NB4 (cell line): ENCODE measurements at regions not wholly inside any gene's neighbourhood (a gene's known extent, or its start where the extent isn't known, plus 50 kb on each side); places are given as distances from the start of the nearest gene placed in this dataset.
"Not testable (repeated sequence)": the region's sequence is repeated elsewhere in the genome, so short reads cannot be mapped to it uniquely, and the experiment has no call there.

Experiments used
- DNase-seq: peaks from one replicate; pipeline ENCODE4 v3.0.0; 2010; ENCODE audit warnings: low read depth
- H3K4me3 ChIP-seq: one replicate; pipeline ENCODE4 v1.5.1; 2011; ENCODE audit warnings: mild to moderate bottlenecking, low read depth, low read length, moderate library complexity
- CTCF ChIP-seq: IDR thresholded peaks from one replicate; pipeline ENCODE4 v1.5.1; 2012; ENCODE audit warnings: low read depth, low read length
- MAX ChIP-seq: IDR thresholded peaks from 2 replicates; pipeline ENCODE4 v1.6.1; 2011; ENCODE audit warnings: low read depth, low read length
- MYC ChIP-seq: IDR thresholded peaks from 2 replicates; pipeline ENCODE4 v1.6.1; 2011; ENCODE audit warnings: low read depth, low read length
- POLR2A ChIP-seq: IDR thresholded peaks from 2 replicates; pipeline ENCODE4 v1.6.1; 2011; ENCODE audit warnings: mild to moderate bottlenecking; ENCODE audit not compliant: insufficient read length; ENCODE audit errors: extremely low read depth

GRCh38 chr2:131828164-131828561, 300.5 kb downstream of the CCDC74A start:
- no peak for DNase-seq
- TF ChIP-seq MAX (no peak), CTCF (no peak), POLR2A (no peak), MYC (no peak)
- no peak overlapping the region for H3K4me3 ChIP-seq

GRCh38 chr2:131828633-131829455, 301.2 kb downstream of the CCDC74A start:
- not testable (repeated sequence) for H3K4me3 ChIP-seq, DNase-seq

GRCh38 chr2:131829456-131830241, 302.0 kb downstream of the CCDC74A start:
- DNase-seq, H3K4me3 ChIP-seq: not testable (repeated sequence)

GRCh38 chr2:131830242-131830945, 302.7 kb downstream of the CCDC74A start:
- H3K4me3 ChIP-seq, DNase-seq: not testable (repeated sequence)

GRCh38 chr2:131830946-131831310, 303.2 kb downstream of the CCDC74A start:
- not testable (repeated sequence) for DNase-seq

GRCh38 chr2:131831450-131832208, 303.9 kb downstream of the CCDC74A start:
- peak; percentile 30 for DNase-seq

More at GRCh38 chr2:131830946-131831310, 303.2 kb downstream of the CCDC74A start:
- H3K4me3 ChIP-seq: not testable (repeated sequence)

GRCh38 chr2:131832209-131832780, 304.6 kb downstream of the CCDC74A start:
- not testable (repeated sequence) for DNase-seq, H3K4me3 ChIP-seq

More at GRCh38 chr2:131831450-131832208, 303.9 kb downstream of the CCDC74A start:
- not testable (repeated sequence) for H3K4me3 ChIP-seq
- peak; percentile 34 for TF ChIP-seq CTCF

GRCh38 chr2:131832917-131833316, 305.2 kb downstream of the CCDC74A start:
- not testable (repeated sequence) for H3K4me3 ChIP-seq
- DNase-seq: peak; percentile 8

- not testable (repeated sequence) for H3K4me3 ChIP-seq, DNase-seq
Measured at GRCh38 chr2:131833367-131834202, 305.9 kb downstream of the CCDC74A start.

GRCh38 chr2:131834203-131835020, 306.7 kb downstream of the CCDC74A start:
- not testable (repeated sequence) for H3K4me3 ChIP-seq, DNase-seq

GRCh38 chr2:131835022-131835421, 307.3 kb downstream of the CCDC74A start:
- not testable (repeated sequence) for DNase-seq

More at GRCh38 chr2:131835022-131835421, 307.3 kb downstream of the CCDC74A start:
- H3K4me3 ChIP-seq: not testable (repeated sequence)
